Suprapubic skin (tissue), 4 donors: ENCODE measurements at regions not wholly inside any gene's neighbourhood (a gene's known extent, or its start where the extent isn't known, plus 50 kb on each side); places are given as distances from the start of the nearest gene placed in this dataset.

Experiments
- DNase-seq, 2 donors: peaks; one replicate each; pipeline ENCODE4 v3.0.0-alpha.2; 2019; ENCODE audit warnings: low spot score in 2 of 2
- H3K27ac ChIP-seq: fragments of 200-600 bp; sonication (generic); one replicate; pipeline ENCODE4 v1.5.1; 2019
- H3K27me3 ChIP-seq: fragments of 200-600 bp; sonication (generic); one replicate; pipeline ENCODE4 v1.5.1; 2019
- H3K36me3 ChIP-seq: fragments of 200-600 bp; sonication (generic); one replicate; pipeline ENCODE4 v1.5.1; 2019
- H3K4me1 ChIP-seq: fragments of 200-600 bp; sonication (generic); one replicate; pipeline ENCODE4 v1.5.1; 2019
- H3K4me3 ChIP-seq: fragments of 200-600 bp; sonication (generic); one replicate; pipeline ENCODE4 v1.5.1; 2019; ENCODE audit warnings: mild to moderate bottlenecking
- H3K9me3 ChIP-seq: fragments of 200-600 bp; sonication (generic); one replicate; pipeline ENCODE4 v1.5.1; 2019
- CTCF ChIP-seq, 2 donors: fragments of 200-600 bp in 1 of 2; fragments of 450-650 bp in 1 of 2; sonication (generic) in 1 of 2; IDR thresholded peaks; one replicate each; pipeline ENCODE4 v1.5.1; 2016 to 2019; ENCODE audit warnings: antibody characterized with exemption in 2 of 2, mild to moderate bottlenecking in 1 of 2, moderate library complexity in 1 of 2
- EP300 ChIP-seq: sonication (generic); formaldehyde crosslinking; IDR thresholded peaks from one replicate; pipeline ENCODE4 v1.6.1; 2017; ENCODE audit warnings: antibody characterized with exemption
- POLR2A ChIP-seq, 2 donors: fragments of 450-650 bp; IDR thresholded peaks; one replicate each; pipeline ENCODE4 v1.6.1; 2017; ENCODE audit warnings: antibody characterized with exemption in 2 of 2, mild to moderate bottlenecking in 2 of 2, moderate library complexity in 2 of 2
- POLR2AphosphoS5 ChIP-seq, 3 donors: sonication (generic); formaldehyde crosslinking; IDR thresholded peaks; one replicate each; pipeline ENCODE4 v1.6.1; 2017; ENCODE audit warnings: antibody characterized with exemption in 3 of 3
- WGBS: methylation state at CpG from one replicate; pipeline ENCODE4 v1.1.5; 2018; 5-methylcytosine and 5-hydroxymethylcytosine counted together

GRCh38 chr22:22953791-22954190, 66.2 kb downstream of the IGLL5 start:
- Histone ChIP-seq H3K9me3 (no peaks in the 10 kb centered on the region), H3K4me1 (peaks cover 5% of the 10 kb centered on the region), H3K4me3 (no peak overlapping the region), H3K27me3 (peaks cover 32% of the 10 kb centered on the region), H3K27ac (no peak overlapping the region), H3K36me3 (no peaks in the 10 kb centered on the region)
- WGBS: 78% methylated on average over 5 of the region's 5 CpGs
- TF ChIP-seq POLR2AphosphoS5 (IDR thresholded peaks at IDR 0.05): no peak
- no peak for TF ChIP-seq EP300
- TF ChIP-seq CTCF (IDR thresholded peaks at IDR 0.05): no peak
- TF ChIP-seq POLR2A (IDR thresholded peaks at IDR 0.05): no peak
- DNase-seq: no peak

- Histone ChIP-seq H3K27ac (no peak overlapping the region), H3K27me3 (peaks cover 32% of the 10 kb centered on the region), H3K9me3 (no peaks in the 10 kb centered on the region), H3K4me3 (no peak overlapping the region), H3K4me1 (peaks cover 5% of the 10 kb centered on the region), H3K36me3 (no peaks in the 10 kb centered on the region)
- WGBS: 13% methylated on average over 16 of the region's 16 CpGs
- TF ChIP-seq POLR2A (IDR thresholded peaks at IDR 0.05) (no peak), CTCF (IDR thresholded peaks at IDR 0.05) (peak in 1 of 2 donors; percentile 14)
- no peak for DNase-seq
Measured at GRCh38 chr22:22954656-22955055, 67.0 kb downstream of the IGLL5 start.

- H3K9me3 ChIP-seq: no peaks in the 10 kb centered on the region
- TF ChIP-seq POLR2A (IDR thresholded peaks at IDR 0.05): no peak
- no peak for TF ChIP-seq POLR2AphosphoS5 (IDR thresholded peaks at IDR 0.05)
- no peak for TF ChIP-seq CTCF (IDR thresholded peaks at IDR 0.05)
- no peak for TF ChIP-seq EP300
- peaks cover 5% of the 10 kb centered on the region for H3K4me1 ChIP-seq
- no peak overlapping the region for H3K27ac ChIP-seq
- no peak for DNase-seq
- no peaks in the 10 kb centered on the region for H3K36me3 ChIP-seq
- no peak overlapping the region for H3K4me3 ChIP-seq
- 42% methylated on average over 5 of the region's 5 CpGs for WGBS
- H3K27me3 ChIP-seq: peaks cover 32% of the 10 kb centered on the region
Measured at GRCh38 chr22:22955276-22955798, 67.7 kb downstream of the IGLL5 start.

- Histone ChIP-seq H3K4me1 (peaks cover 5% of the 10 kb centered on the region), H3K9me3 (no peaks in the 10 kb centered on the region), H3K36me3 (no peaks in the 10 kb centered on the region), H3K27ac (no peak overlapping the region), H3K27me3 (peaks cover 32% of the 10 kb centered on the region), H3K4me3 (no peak overlapping the region)
- TF ChIP-seq CTCF (IDR thresholded peaks at IDR 0.05) (peak; percentile 71 to 76), POLR2A (IDR thresholded peaks at IDR 0.05) (no peak)
- no peak for DNase-seq
- 20% methylated on average over 7 of the region's 8 CpGs for WGBS
Measured at GRCh38 chr22:22955866-22956535, 68.4 kb downstream of the IGLL5 start.

GRCh38 chr22:22957090-22957489, 69.5 kb downstream of the IGLL5 start:
- H3K4me3 ChIP-seq: no peak overlapping the region
- H3K4me1 ChIP-seq: peaks cover 5% of the 10 kb centered on the region
- H3K9me3 ChIP-seq: no peaks in the 10 kb centered on the region
- H3K27me3 ChIP-seq: peaks cover 29% of the 10 kb centered on the region
- no peaks in the 10 kb centered on the region for H3K36me3 ChIP-seq
- no peak for DNase-seq
- H3K27ac ChIP-seq: no peak overlapping the region
- WGBS: 75% methylated on average over 5 of the region's 5 CpGs
- TF ChIP-seq CTCF (IDR thresholded peaks at IDR 0.05): no peak
- TF ChIP-seq POLR2AphosphoS5 (IDR thresholded peaks at IDR 0.05): no peak
- TF ChIP-seq POLR2A (IDR thresholded peaks at IDR 0.05): no peak
- TF ChIP-seq EP300: no peak
